H1 (cell line): ENCODE measurements at regions not wholly inside any gene's neighbourhood (a gene's known extent, or its start where the extent isn't known, plus 50 kb on each side); places are given as distances from the start of the nearest gene placed in this dataset.

Experiments used
- CTCF ChIA-PET: fragments of 300-600 bp; sonication (Branson Sonifier 250); formaldehyde crosslinking; loops from one replicate; lab custom pipeline; 2021; ENCODE audit not compliant: partially characterized antibody; lab: Charles Lee
- POLR2A ChIA-PET: fragments of 300-600 bp; sonication (Branson Sonifier 250); formaldehyde crosslinking; loops from one replicate; lab custom pipeline; 2021; ENCODE audit warnings: inconsistent platforms; ENCODE audit not compliant: partially characterized antibody; lab: Charles Lee
- DNase-seq, 2 experiments: peaks; one replicate each; pipeline versions ENCODE4 v3.0.0 to v3.0.0-alpha.2; 2010 to 2022; ENCODE audit warnings: low spot score in 2 of 2, low read depth in 1 of 2, mixed read lengths in 1 of 2
- FAIRE-seq: peaks from 2 replicates; lab custom pipeline; 2011; peaks lifted over from hg19 to GRCh38; lab: Jason Lieb, UNC
- H2AFZ ChIP-seq: 2 replicates; pipeline ENCODE4 v1.8.1; 2012; ENCODE audit warnings: low read length, inconsistent platforms
- H2AK5ac ChIP-seq: 2 replicates; pipeline ENCODE4 v1.6.1; 2013; ENCODE audit warnings: low read depth, low read length
- H2BK120ac ChIP-seq: replicated peaks from 2 replicates; pipeline ENCODE3; 2013; ENCODE audit warnings: low read depth, low read length, inconsistent platforms
- H2BK12ac ChIP-seq: 2 replicates; pipeline ENCODE4 v1.6.1; 2013; ENCODE audit warnings: low read depth, low read length
- H2BK15ac ChIP-seq: 2 replicates; pipeline ENCODE4 v1.6.1; 2013; ENCODE audit warnings: low read length
- H2BK20ac ChIP-seq: 2 replicates; pipeline ENCODE4 v1.6.1; 2013; ENCODE audit warnings: low read length
- H2BK5ac ChIP-seq: 2 replicates; pipeline ENCODE4 v1.6.1; 2013; ENCODE audit warnings: low read depth, low read length
- H3K14ac ChIP-seq: 2 replicates; pipeline ENCODE4 v1.6.1; 2013; ENCODE audit warnings: inconsistent platforms; ENCODE audit not compliant: insufficient read length
- H3K18ac ChIP-seq: 2 replicates; pipeline ENCODE4 v1.6.1; 2013; ENCODE audit warnings: low read length; ENCODE audit errors: extremely low read depth
- H3K23ac ChIP-seq: 2 replicates; pipeline ENCODE4 v1.6.1; 2013; ENCODE audit warnings: inconsistent platforms; ENCODE audit not compliant: insufficient read length
- H3K23me2 ChIP-seq: 2 replicates; pipeline ENCODE4 v1.6.1; 2013; ENCODE audit warnings: low read depth, low read length
- H3K27ac ChIP-seq: 2 replicates; pipeline ENCODE4 v1.6.1; 2011; ENCODE audit warnings: low read depth, low read length, inconsistent platforms
- H3K27me3 ChIP-seq, 4 experiments: replicated peaks in 1 of 4; 1 replicate in 1 of 4; 2 replicates in 3 of 4; pipeline versions ENCODE4 v1.6.1 to v1.8.1; 2011 to 2013; ENCODE audit warnings: low read length in 3 of 4, mild to moderate bottlenecking in 3 of 4, inconsistent platforms in 2 of 4, mixed read lengths in 2 of 4, moderate library complexity in 1 of 4; ENCODE audit not compliant: control insufficient read depth in 3 of 4, insufficient read depth in 3 of 4; ENCODE audit errors: extremely low read depth in 1 of 4
- H3K36me3 ChIP-seq, 4 experiments: 2 replicates each; pipeline versions ENCODE4 v1.6.1 to v1.8.1; 2011 to 2013; ENCODE audit warnings: mild to moderate bottlenecking in 4 of 4, low read length in 3 of 4, moderate library complexity in 2 of 4, control low read depth in 1 of 4, inconsistent platforms in 1 of 4; ENCODE audit not compliant: insufficient read depth in 4 of 4, control insufficient read depth in 2 of 4
- H3K4ac ChIP-seq: replicated peaks from 2 replicates; pipeline ENCODE3; 2013; ENCODE audit warnings: low read length, low read depth, mixed read lengths, inconsistent platforms; ENCODE audit not compliant: insufficient read length
- H3K4me1 ChIP-seq, 4 experiments: replicated peaks in 1 of 4; 1 replicate in 1 of 4; 2 replicates in 3 of 4; pipeline versions ENCODE4 v1.6.1 to v1.8.1; 2011 to 2013; ENCODE audit warnings: low read length in 3 of 4, inconsistent platforms in 2 of 4, mixed read lengths in 1 of 4; ENCODE audit not compliant: insufficient read depth in 4 of 4, control insufficient read depth in 3 of 4
- H3K4me2 ChIP-seq, 2 experiments: 2 replicates each; pipeline versions ENCODE4 v1.6.1 to v1.8.1; 2011 to 2013; ENCODE audit warnings: low read depth in 2 of 2, low read length in 2 of 2, control low read depth in 1 of 2, inconsistent platforms in 1 of 2, mild to moderate bottlenecking in 1 of 2; ENCODE audit not compliant: insufficient read depth in 1 of 2
- H3K4me3 ChIP-seq, 4 experiments: fragments of 200-600, 300-600 bp in 1 of 4; sonication (generic), shearing (Covaris generic), sonication (Bioruptor Twin) in 1 of 4; 2 replicates each; pipeline versions ENCODE4 v1.5.1 to v1.8.1; 2011 to 2016; ENCODE audit warnings: low read length in 4 of 4, low read depth in 3 of 4, control low read depth in 2 of 4, inconsistent platforms in 2 of 4, mild to moderate bottlenecking in 2 of 4, mixed read lengths in 1 of 4, moderate library complexity in 1 of 4; ENCODE audit not compliant: insufficient read depth in 2 of 4; ENCODE audit errors: extremely low read depth in 1 of 4
- H3K56ac ChIP-seq: replicated peaks from 2 replicates; pipeline ENCODE3; 2013; ENCODE audit warnings: low read depth, mild to moderate bottlenecking, mixed read lengths, low read length, inconsistent platforms; ENCODE audit not compliant: insufficient read length
- H3K79me1 ChIP-seq: 2 replicates; pipeline ENCODE4 v1.6.1; 2013; ENCODE audit warnings: low read depth, low read length, control low read depth
- H3K79me2 ChIP-seq, 2 experiments: 2 replicates each; pipeline versions ENCODE4 v1.6.1 to v1.8.1; 2012 to 2013; ENCODE audit warnings: low read length in 2 of 2, mild to moderate bottlenecking in 2 of 2, inconsistent platforms in 1 of 2; ENCODE audit not compliant: insufficient read depth in 2 of 2, control insufficient read depth in 1 of 2
- H3K9ac ChIP-seq, 4 experiments: replicated peaks in 1 of 4; 1 replicate in 1 of 4; 2 replicates in 3 of 4; pipeline versions ENCODE4 v1.6.1 to v1.8.1; 2011 to 2013; ENCODE audit warnings: low read depth in 3 of 4, low read length in 3 of 4, control low read depth in 2 of 4, mild to moderate bottlenecking in 2 of 4, moderate library complexity in 2 of 4, inconsistent platforms in 1 of 4; ENCODE audit errors: extremely low read depth in 1 of 4
- H3K9me3 ChIP-seq, 2 experiments: 2 replicates each; pipeline versions ENCODE4 v1.6.1 to v1.8.1; 2012 to 2013; ENCODE audit warnings: mild to moderate bottlenecking in 2 of 2, moderate library complexity in 2 of 2, control low read depth in 1 of 2, inconsistent platforms in 1 of 2, low read depth in 1 of 2, low read length in 1 of 2, mixed read lengths in 1 of 2; ENCODE audit not compliant: insufficient read depth in 2 of 2
- H4K20me1 ChIP-seq, 2 experiments: replicated peaks in 1 of 2; 2 replicates each; pipeline versions ENCODE3 to v1.8.1; 2011 to 2013; ENCODE audit warnings: inconsistent platforms in 2 of 2, low read length in 2 of 2, mild to moderate bottlenecking in 1 of 2; ENCODE audit not compliant: insufficient read depth in 2 of 2, control insufficient read depth in 1 of 2
- H4K5ac ChIP-seq: 2 replicates; pipeline ENCODE4 v1.6.1; 2013; ENCODE audit warnings: low read length, low read depth, mixed read lengths, inconsistent platforms; ENCODE audit not compliant: insufficient read length
- H4K8ac ChIP-seq: 2 replicates; pipeline ENCODE4 v1.8.0; 2013; ENCODE audit warnings: mild to moderate bottlenecking, moderate library complexity, low read length, inconsistent platforms; ENCODE audit not compliant: insufficient read depth; ENCODE audit errors: extremely low read depth
- H4K91ac ChIP-seq: replicated peaks from 2 replicates; pipeline ENCODE3; 2013; ENCODE audit warnings: low read length, mixed read lengths, inconsistent platforms; ENCODE audit not compliant: insufficient read length
- POLR2A ChIP-seq, 2 experiments: IDR thresholded peaks; 1 replicate in 1 of 2; 2 replicates in 1 of 2; pipeline ENCODE4 v1.6.1; 2011; ENCODE audit warnings: low read depth in 2 of 2, low read length in 2 of 2, mild to moderate bottlenecking in 2 of 2; ENCODE audit errors: control extremely low read depth in 1 of 2
- RAD21 ChIP-seq, 2 experiments: IDR thresholded peaks in 1 of 2; conservative IDR thresholded peaks in 1 of 2; 2 replicates each; pipeline ENCODE4 v1.6.1; 2011; ENCODE audit warnings: low read depth in 2 of 2, low read length in 2 of 2, improper control_type of control experiment in 1 of 2, inconsistent platforms in 1 of 2, mild to moderate bottlenecking in 1 of 2, moderate library complexity in 1 of 2
- WGBS, 2 experiments: shearing (Covaris generic) in 1 of 2; methylation state at CpG; one replicate each; pipeline versions ENCODE4 v1.1.6 to v1.1.7; 2013 to 2015; ENCODE audit warnings: low lambda C conversion rate in 2 of 2, mixed read lengths in 2 of 2, inconsistent platforms in 1 of 2, low coverage in 1 of 2, missing lambda C conversion rate in 1 of 2; ENCODE audit not compliant: insufficient replicate concordance in 2 of 2, insufficient coverage in 1 of 2, insufficient read length in 1 of 2; ENCODE audit errors: extremely low coverage in 1 of 2, missing lambda C conversion rate in 1 of 2; 5-methylcytosine and 5-hydroxymethylcytosine counted together

GRCh38 chr11:91761406-91762025 is 463.1 kb upstream of the FAT3 start:
- DNase-seq (no peak), FAIRE-seq (no peak)

More at GRCh38 chr11:91761406-91762025, 463.1 kb upstream of the FAT3 start:
- H3K36me3 ChIP-seq = no peaks in the 10 kb centered on the region
- no peak overlapping the region for H3K9ac ChIP-seq
- POLR2A ChIA-PET = no interaction called here
- H4K91ac ChIP-seq = no peak overlapping the region
- H2AK5ac ChIP-seq = no peak overlapping the region
- no peak overlapping the region for H2BK12ac ChIP-seq
- no peak overlapping the region for H2BK120ac ChIP-seq
- H3K9me3 ChIP-seq = no peaks in the 10 kb centered on the region
- H3K4me1 ChIP-seq = 0 out of 7 replicates have a peak, but pooled peaks cover 0 to 4% (median 0%) of the 10 kb centered on the region in 4 experiments
- peak overlapping the region; percentile 36; the same call in 1 of the 2 replicates for H2AFZ ChIP-seq
- no peaks in the 10 kb centered on the region for H3K79me1 ChIP-seq
- no peak overlapping the region for H3K14ac ChIP-seq
- H3K23me2 ChIP-seq = no peaks in the 10 kb centered on the region
- 51% methylated on average over 3 of the region's 3 CpGs; no CpG with 5 or more reads in 1 of the 2 experiments for WGBS, 2 experiments
- H3K56ac ChIP-seq = no peak overlapping the region
- TF ChIP-seq RAD21 (IDR thresholded peaks at IDR 0.05 in 1 of 2, conservative IDR thresholded peaks at IDR 0.05 in 1 of 2; ENCODE audit: low read depth in 2 of 2, low read length in 2 of 2) (0 out of 4 replicates have a peak, but pooled peaks of 1 of the 2 experiments have one; percentile 14), POLR2A (IDR thresholded peaks at IDR 0.05; ENCODE audit: control extremely low read depth in 1 of 2, low read depth in 2 of 2, low read length in 2 of 2) (no peak)
- TF ChIP-seq, all 59 proteins: peak for 1
- no peak overlapping the region for H3K27ac ChIP-seq
- H3K23ac ChIP-seq = no peak overlapping the region
- H3K18ac ChIP-seq = no peak overlapping the region
- no peak overlapping the region for H4K5ac ChIP-seq
- no peak overlapping the region for H2BK15ac ChIP-seq
- no peak overlapping the region for H3K4ac ChIP-seq
- H2BK20ac ChIP-seq = no peak overlapping the region
- no peak overlapping the region for H3K4me3 ChIP-seq
- H4K8ac ChIP-seq = no peak overlapping the region
- CTCF ChIA-PET = interaction anchor here (1.0 kb wide), 1 partner anchor 665 kb away, joined by 3 read pairs; no protein-coding TSS in a partner anchor
- H3K27me3 ChIP-seq = no peaks in the 10 kb centered on the region
- H3K79me2 ChIP-seq = no peaks in the 10 kb centered on the region
- H3K4me2 ChIP-seq = no peak overlapping the region; a peak in 1 of 4 replicates
- H2BK5ac ChIP-seq = no peak overlapping the region
- H4K20me1 ChIP-seq = no peaks in the 10 kb centered on the region
